Prostate gland (tissue), 2 donors: ENCODE measurements at regions not wholly inside any gene's neighbourhood (a gene's known extent, or its start where the extent isn't known, plus 50 kb on each side); places are given as distances from the start of the nearest gene placed in this dataset.

ENCODE experiments used
- POLR2AphosphoS5 ChIP-seq: sonication (generic); formaldehyde crosslinking; IDR thresholded peaks from one replicate; pipeline ENCODE4 v1.6.1; 2017; ENCODE audit warnings: antibody characterized with exemption
- TF ChIP-seq, protein P1 (sequence below), 4 experiments: fragments of 200-600 bp in 2 of 4; fragments of 450-650 bp in 2 of 4; sonication (generic) in 2 of 4; IDR thresholded peaks; 1 replicate in 3 of 4; 2 replicates in 1 of 4; pipeline ENCODE4 v1.5.1; 2016 to 2019; ENCODE audit warnings: antibody characterized with exemption in 4 of 4, mild to moderate bottlenecking in 2 of 4, moderate library complexity in 2 of 4

DNA sequence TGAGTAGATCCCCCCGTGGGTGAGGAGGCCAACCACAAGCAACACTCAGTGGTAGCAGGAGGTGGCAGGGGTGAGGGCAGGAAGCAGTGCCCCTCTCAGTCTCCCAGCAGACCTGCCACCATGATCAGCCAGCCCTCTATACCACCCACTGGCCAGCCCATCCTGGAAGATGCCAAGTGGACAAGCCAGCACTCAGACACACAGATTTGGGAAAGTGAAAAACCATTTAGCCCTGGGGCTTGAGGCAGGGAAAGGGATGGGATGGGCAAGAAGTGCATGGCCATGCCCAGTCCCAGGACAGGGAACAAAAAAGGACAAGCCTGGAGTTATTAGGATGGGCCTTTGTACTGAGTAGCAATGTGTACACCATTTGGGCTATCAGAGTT is 76.9 kb downstream of the HFE start:
- TF ChIP-seq, protein P1, sequence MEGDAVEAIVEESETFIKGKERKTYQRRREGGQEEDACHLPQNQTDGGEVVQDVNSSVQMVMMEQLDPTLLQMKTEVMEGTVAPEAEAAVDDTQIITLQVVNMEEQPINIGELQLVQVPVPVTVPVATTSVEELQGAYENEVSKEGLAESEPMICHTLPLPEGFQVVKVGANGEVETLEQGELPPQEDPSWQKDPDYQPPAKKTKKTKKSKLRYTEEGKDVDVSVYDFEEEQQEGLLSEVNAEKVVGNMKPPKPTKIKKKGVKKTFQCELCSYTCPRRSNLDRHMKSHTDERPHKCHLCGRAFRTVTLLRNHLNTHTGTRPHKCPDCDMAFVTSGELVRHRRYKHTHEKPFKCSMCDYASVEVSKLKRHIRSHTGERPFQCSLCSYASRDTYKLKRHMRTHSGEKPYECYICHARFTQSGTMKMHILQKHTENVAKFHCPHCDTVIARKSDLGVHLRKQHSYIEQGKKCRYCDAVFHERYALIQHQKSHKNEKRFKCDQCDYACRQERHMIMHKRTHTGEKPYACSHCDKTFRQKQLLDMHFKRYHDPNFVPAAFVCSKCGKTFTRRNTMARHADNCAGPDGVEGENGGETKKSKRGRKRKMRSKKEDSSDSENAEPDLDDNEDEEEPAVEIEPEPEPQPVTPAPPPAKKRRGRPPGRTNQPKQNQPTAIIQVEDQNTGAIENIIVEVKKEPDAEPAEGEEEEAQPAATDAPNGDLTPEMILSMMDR (IDR thresholded peaks at IDR 0.05), result no peak
- TF ChIP-seq POLR2AphosphoS5, result no peak
